Head of caudate nucleus (tissue), 42 donors: ENCODE measurements at regions not wholly inside any gene's neighbourhood (a gene's known extent, or its start where the extent isn't known, plus 50 kb on each side); places are given as distances from the start of the nearest gene placed in this dataset.
"Not testable (repeated sequence)": the region's sequence is repeated elsewhere in the genome, so short reads cannot be mapped to it uniquely, and the experiment has no call there.

ENCODE experiments used
- DNase-seq, 42 donors: peaks; one replicate each; pipeline versions ENCODE4 v3.0.0 to v3.0.0-alpha.2; 2020 to 2021; ENCODE audit warnings: mixed read lengths in 7 of 42
- intact Hi-C: fragments of 100-400 bp; cut with DNase I; formaldehyde crosslinking; loops from one replicate; pipeline ENCODE4 v1.15.0; 2022

GRCh38 chr2:12612168-12612567 is 104.6 kb upstream of the TRIB2 start:
- no peak for DNase-seq
- intact Hi-C loops, result no loop called here

GRCh38 chr2:12612671-12613070 is 104.1 kb upstream of the TRIB2 start:
- intact Hi-C loops, result no loop called here
- DNase-seq, result no peak

GRCh38 chr2:12613137-12613835 is 103.5 kb upstream of the TRIB2 start:
- intact Hi-C loops, result no loop called here
- no peak for DNase-seq

- DNase-seq, result no peak
- intact Hi-C loops, result no loop called here
These were observed 101.2 kb upstream of the TRIB2 start for GRCh38 chr2:12615509-12615908.

- no peak for DNase-seq
- intact Hi-C loops, result no loop called here
These were observed 100.1 kb upstream of the TRIB2 start for GRCh38 chr2:12616456-12617156.

GRCh38 chr2:12617366-12617765 is 99.4 kb upstream of the TRIB2 start:
- no peak for DNase-seq
- intact Hi-C loops, result no loop called here

- intact Hi-C loops, result no loop called here
These were observed 98.9 kb upstream of the TRIB2 start for GRCh38 chr2:12617853-12618252.

GRCh38 chr2:12618576-12618975 is 98.2 kb upstream of the TRIB2 start:
- DNase-seq, result no peak

More at GRCh38 chr2:12617853-12618252, 98.9 kb upstream of the TRIB2 start:
- DNase-seq, result no peak

GRCh38 chr2:12619975-12620374 is 96.8 kb upstream of the TRIB2 start:
- DNase-seq, result no peak
- intact Hi-C loops, result no loop called here

More at GRCh38 chr2:12618576-12618975, 98.2 kb upstream of the TRIB2 start:
- intact Hi-C loops, result no loop called here

GRCh38 chr2:12620759-12621158 is 96.0 kb upstream of the TRIB2 start:
- no peak for DNase-seq
- intact Hi-C loops, result no loop called here

GRCh38 chr2:12623051-12623450 is 93.7 kb upstream of the TRIB2 start:
- intact Hi-C loops, result no loop called here
- DNase-seq, result no peak

GRCh38 chr2:12624384-12624783 is 92.4 kb upstream of the TRIB2 start:
- intact Hi-C loops, result no loop called here
- no peak for DNase-seq

GRCh38 chr2:12624905-12625598 is 91.7 kb upstream of the TRIB2 start:
- intact Hi-C loops, result no loop called here
- DNase-seq, result peak in 16 of 42 donors; percentile 6 to 52 (median 18)

GRCh38 chr2:12628541-12628940 is 88.2 kb upstream of the TRIB2 start:
- intact Hi-C loops, result not testable (repeated sequence)

GRCh38 chr2:12636837-12637581 is 79.7 kb upstream of the TRIB2 start:
- no peak for DNase-seq
- intact Hi-C loops, result no loop called here

More at GRCh38 chr2:12628541-12628940, 88.2 kb upstream of the TRIB2 start:
- not testable (repeated sequence) for DNase-seq

- intact Hi-C loops, result no loop called here
These were observed 79.0 kb upstream of the TRIB2 start for GRCh38 chr2:12637754-12638153.

GRCh38 chr2:12641441-12641840 is 75.3 kb upstream of the TRIB2 start:
- intact Hi-C loops, result no loop called here
- DNase-seq, result no peak

More at GRCh38 chr2:12637754-12638153, 79.0 kb upstream of the TRIB2 start:
- DNase-seq, result no peak

GRCh38 chr2:12642332-12642731 is 74.4 kb upstream of the TRIB2 start:
- intact Hi-C loops, result no loop called here
- DNase-seq, result no peak

- intact Hi-C loops, result no loop called here
These were observed 73.9 kb upstream of the TRIB2 start for GRCh38 chr2:12642859-12643258.

More at GRCh38 chr2:12642859-12643258, 73.9 kb upstream of the TRIB2 start:
- no peak for DNase-seq
